ENCODE measurements at regions not wholly inside any gene's neighbourhood (a gene's known extent, or its start where the extent isn't known, plus 50 kb on each side); places are given as distances from the start of the nearest gene placed in this dataset.
A peak's percentile ranks its signal among the peaks of the same experiment; 100 is the strongest.

DNA sequence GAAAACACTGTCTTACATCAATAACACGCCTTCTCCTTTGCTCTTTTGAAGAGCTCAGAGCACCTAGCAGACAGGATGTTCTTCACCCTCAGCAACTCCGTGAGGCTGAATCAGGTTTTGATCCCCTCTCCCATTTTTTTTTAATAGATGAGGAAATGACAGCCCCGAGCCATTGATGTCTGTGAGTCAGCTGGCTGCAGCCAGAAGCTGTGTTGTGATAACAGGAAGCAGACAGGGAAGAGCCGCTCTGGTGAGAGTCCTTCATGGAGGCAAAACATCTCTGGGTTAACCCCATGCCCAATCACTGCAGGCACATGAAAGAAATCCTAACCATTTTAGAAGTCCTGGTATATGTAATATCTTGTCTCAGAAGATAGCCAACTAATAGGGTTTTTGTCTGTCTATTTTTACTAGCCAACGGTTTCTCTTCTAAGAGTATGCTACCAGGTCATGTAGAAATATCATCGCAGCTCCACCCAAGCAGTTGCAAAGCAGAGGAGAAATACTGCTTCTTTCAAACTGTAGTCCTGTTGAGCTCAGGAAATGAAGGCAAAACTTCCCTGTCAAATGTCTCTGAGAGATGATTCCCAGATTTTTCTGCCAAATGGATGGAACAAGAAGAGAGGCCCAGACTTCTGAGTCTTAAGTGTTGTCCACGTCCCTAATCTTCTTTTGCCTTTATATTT, 568.9 kb downstream of the CCDC171 start:
- Histone ChIP-seq H3K27me3 (ENCODE audit: insufficient read depth, low read length) (no peaks in the 10 kb centered on the region), H3K4me3 (ENCODE audit: insufficient read depth, low read length) (no peak overlapping the region), H3K4me2 (ENCODE audit: insufficient read depth, low read length) (no peak overlapping the region), H3K9me3 (ENCODE audit: low read depth, low read length) (no peaks in the 10 kb centered on the region), H4K20me1 (ENCODE audit: insufficient read depth, low read length) (no peaks in the 10 kb centered on the region), H3K4me1 (ENCODE audit: insufficient read depth, low read length) (peaks cover 45% of the 10 kb centered on the region), H3K36me3 (ENCODE audit: insufficient read depth, low read length) (no peaks in the 10 kb centered on the region), H3K79me2 (ENCODE audit: insufficient read depth, low read length) (no peaks in the 10 kb centered on the region), H3K27ac (ENCODE audit: low read depth, low read length) (peak overlapping the region; percentile 87), H2AFZ (ENCODE audit: low read length) (peak overlapping the region; percentile 68)
- TF ChIP-seq, protein P1, sequence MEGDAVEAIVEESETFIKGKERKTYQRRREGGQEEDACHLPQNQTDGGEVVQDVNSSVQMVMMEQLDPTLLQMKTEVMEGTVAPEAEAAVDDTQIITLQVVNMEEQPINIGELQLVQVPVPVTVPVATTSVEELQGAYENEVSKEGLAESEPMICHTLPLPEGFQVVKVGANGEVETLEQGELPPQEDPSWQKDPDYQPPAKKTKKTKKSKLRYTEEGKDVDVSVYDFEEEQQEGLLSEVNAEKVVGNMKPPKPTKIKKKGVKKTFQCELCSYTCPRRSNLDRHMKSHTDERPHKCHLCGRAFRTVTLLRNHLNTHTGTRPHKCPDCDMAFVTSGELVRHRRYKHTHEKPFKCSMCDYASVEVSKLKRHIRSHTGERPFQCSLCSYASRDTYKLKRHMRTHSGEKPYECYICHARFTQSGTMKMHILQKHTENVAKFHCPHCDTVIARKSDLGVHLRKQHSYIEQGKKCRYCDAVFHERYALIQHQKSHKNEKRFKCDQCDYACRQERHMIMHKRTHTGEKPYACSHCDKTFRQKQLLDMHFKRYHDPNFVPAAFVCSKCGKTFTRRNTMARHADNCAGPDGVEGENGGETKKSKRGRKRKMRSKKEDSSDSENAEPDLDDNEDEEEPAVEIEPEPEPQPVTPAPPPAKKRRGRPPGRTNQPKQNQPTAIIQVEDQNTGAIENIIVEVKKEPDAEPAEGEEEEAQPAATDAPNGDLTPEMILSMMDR (IDR thresholded peaks at IDR 0.05; ENCODE audit: extremely low read depth, low read depth, low read length), result no peak
- DNase-seq (ENCODE audit: insufficient read length, low spot score, missing footprints), result no peak

DNA sequence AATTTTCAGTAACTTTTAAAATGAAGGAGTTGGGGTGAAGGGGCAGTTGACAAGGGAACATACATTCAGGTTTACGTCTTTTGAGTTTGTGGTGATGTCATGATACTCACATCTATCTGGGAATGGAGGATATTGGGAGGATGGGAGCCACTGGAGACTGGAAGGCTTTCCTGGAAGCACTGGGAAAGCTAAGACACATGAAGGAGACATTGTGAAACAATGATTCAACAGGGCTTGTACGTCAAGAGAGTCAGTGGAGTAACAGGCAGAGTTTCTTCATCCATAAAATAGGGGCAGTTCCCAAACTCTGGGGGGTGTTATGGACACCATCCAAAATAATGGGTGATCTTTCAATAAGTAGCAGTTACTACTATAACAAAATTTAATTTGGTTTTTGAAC, 572.8 kb downstream of the CCDC171 start:
- Histone ChIP-seq H3K4me3 (ENCODE audit: insufficient read depth, low read length) (no peak overlapping the region), H3K9me3 (ENCODE audit: low read depth, low read length) (no peaks in the 10 kb centered on the region), H3K36me3 (ENCODE audit: insufficient read depth, low read length) (no peaks in the 10 kb centered on the region), H3K79me2 (ENCODE audit: insufficient read depth, low read length) (no peaks in the 10 kb centered on the region), H2AFZ (ENCODE audit: low read length) (no peak overlapping the region), H3K27ac (ENCODE audit: low read depth, low read length) (peak overlapping the region; percentile 89), H3K4me1 (ENCODE audit: insufficient read depth, low read length) (peaks cover 32% of the 10 kb centered on the region), H3K27me3 (ENCODE audit: insufficient read depth, low read length) (no peaks in the 10 kb centered on the region), H4K20me1 (ENCODE audit: insufficient read depth, low read length) (no peaks in the 10 kb centered on the region), H3K4me2 (ENCODE audit: insufficient read depth, low read length) (no peak overlapping the region)
- no peak for DNase-seq (ENCODE audit: insufficient read length, low spot score, missing footprints)
- TF ChIP-seq, protein P1 (IDR thresholded peaks at IDR 0.05; ENCODE audit: extremely low read depth, low read depth, low read length), result no peak

DNA sequence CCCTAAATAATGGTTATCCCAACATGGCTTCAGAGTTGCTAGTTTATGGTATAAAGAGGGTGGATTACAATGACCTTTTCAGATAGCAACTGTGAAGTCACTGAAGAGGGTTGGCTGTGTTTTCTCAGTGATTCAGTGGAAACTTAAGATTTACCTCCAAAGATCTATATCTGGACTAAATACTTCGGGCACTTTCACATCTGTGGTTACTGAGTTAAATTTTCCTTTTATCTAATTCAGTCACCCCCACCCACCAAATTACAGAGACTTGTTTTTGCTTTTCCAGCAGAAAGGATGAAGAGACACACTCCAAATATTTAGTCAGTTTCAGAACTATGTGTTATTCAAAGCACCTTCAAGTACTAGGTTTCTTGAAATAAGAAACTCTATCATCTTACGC, 573.2 kb downstream of the CCDC171 start:
- H3K4me3 ChIP-seq (ENCODE audit: insufficient read depth, low read length), result no peak overlapping the region
- no peak for DNase-seq (ENCODE audit: insufficient read length, low spot score, missing footprints)

GRCh38 chr9:16128003-16128402, 575.2 kb downstream of the CCDC171 start:
- H2AFZ ChIP-seq (ENCODE audit: low read length), result no peak overlapping the region
- peaks cover 17% of the 10 kb centered on the region for H3K4me1 ChIP-seq (ENCODE audit: insufficient read depth, low read length)
- no peak overlapping the region for H3K4me3 ChIP-seq (ENCODE audit: insufficient read depth, low read length)
- no peaks in the 10 kb centered on the region for H3K27me3 ChIP-seq (ENCODE audit: insufficient read depth, low read length)
- no peaks in the 10 kb centered on the region for H4K20me1 ChIP-seq (ENCODE audit: insufficient read depth, low read length)
- no peak overlapping the region for H3K4me2 ChIP-seq (ENCODE audit: insufficient read depth, low read length)
- H3K27ac ChIP-seq (ENCODE audit: low read depth, low read length), result no peak overlapping the region
- H3K9me3 ChIP-seq (ENCODE audit: low read depth, low read length), result no peaks in the 10 kb centered on the region
- DNase-seq (ENCODE audit: insufficient read length, low spot score, missing footprints), result no peak
- H3K36me3 ChIP-seq (ENCODE audit: insufficient read depth, low read length), result no peaks in the 10 kb centered on the region
- TF ChIP-seq, protein P1 (IDR thresholded peaks at IDR 0.05; ENCODE audit: extremely low read depth, low read depth, low read length), result no peak
- no peaks in the 10 kb centered on the region for H3K79me2 ChIP-seq (ENCODE audit: insufficient read depth, low read length)

More for the DNA sequence above, 573.2 kb downstream of the CCDC171 start:
- Histone ChIP-seq H3K79me2 (ENCODE audit: insufficient read depth, low read length) (no peaks in the 10 kb centered on the region), H3K27me3 (ENCODE audit: insufficient read depth, low read length) (no peaks in the 10 kb centered on the region), H2AFZ (ENCODE audit: low read length) (peak overlapping the region; percentile 0), H3K36me3 (ENCODE audit: insufficient read depth, low read length) (no peaks in the 10 kb centered on the region), H3K9me3 (ENCODE audit: low read depth, low read length) (no peaks in the 10 kb centered on the region), H3K4me2 (ENCODE audit: insufficient read depth, low read length) (peak overlapping the region; percentile 25), H3K4me1 (ENCODE audit: insufficient read depth, low read length) (peaks cover 28% of the 10 kb centered on the region), H4K20me1 (ENCODE audit: insufficient read depth, low read length) (no peaks in the 10 kb centered on the region), H3K27ac (ENCODE audit: low read depth, low read length) (peak overlapping the region; percentile 89)
- TF ChIP-seq, protein P1 (IDR thresholded peaks at IDR 0.05; ENCODE audit: extremely low read depth, low read depth, low read length), result no peak

Measured in osteoblast (primary cell).